ENCODE measurements at regions not wholly inside any gene's neighbourhood (a gene's known extent, or its start where the extent isn't known, plus 50 kb on each side); places are given as distances from the start of the nearest gene placed in this dataset.

- H3K27ac ChIP-seq (ENCODE audit: insufficient read length, low read depth, low read length), result no peak overlapping the region
- TF ChIP-seq CTCF (conservative IDR thresholded peaks at IDR 0.05), result no peak
- no peak overlapping the region for H3T11ph ChIP-seq (ENCODE audit: low read length)
- H2BK20ac ChIP-seq (ENCODE audit: low read depth, low read length, poor library complexity, severe bottlenecking), result no peak overlapping the region
- H3K79me2 ChIP-seq (ENCODE audit: insufficient read depth, low read length), result no peaks in the 10 kb centered on the region
- H2BK15ac ChIP-seq (ENCODE audit: low read depth, low read length), result no peak overlapping the region
- H4K5ac ChIP-seq (ENCODE audit: insufficient read length, low read depth, low read length), result no peak overlapping the region
- no peak overlapping the region for H2BK5ac ChIP-seq (ENCODE audit: insufficient read length, low read length)
- H3K9ac ChIP-seq (ENCODE audit: extremely low read depth, insufficient read length, low read length), result no peak overlapping the region
- H3K4me1 Mint-ChIP-seq, result peaks cover 27 to 37% of the 10 kb centered on the region in 2 experiments
- no peak overlapping the region for H2AFZ ChIP-seq (ENCODE audit: low read length)
- WGBS (ENCODE audit: extremely low coverage, insufficient read length, low lambda C conversion rate), result no CpG with 5 or more reads among the region's 11 CpGs
- H2BK120ac ChIP-seq (ENCODE audit: low read depth, low read length, poor library complexity, severe bottlenecking), result no peak overlapping the region
- H3K4me3 Mint-ChIP-seq, result no peak overlapping the region
- H3K18ac ChIP-seq (ENCODE audit: insufficient read length, low read depth, low read length), result no peak overlapping the region
- H3K9me3 Mint-ChIP-seq, result no peaks in the 10 kb centered on the region
- no peaks in the 10 kb centered on the region for H3K36me3 Mint-ChIP-seq (ENCODE audit: insufficient read depth in 1 of 3, low read depth in 3 of 3)
- DNase-seq, result no peak
- peaks cover 5% of the 10 kb centered on the region; the same call in 1 of the 2 replicates for H3K27me3 ChIP-seq (ENCODE audit: insufficient read depth, low read length)
- H4K20me1 ChIP-seq (ENCODE audit: control insufficient read depth, insufficient read depth, insufficient read length), result no peaks in the 10 kb centered on the region
- no peak overlapping the region for H3K56ac ChIP-seq (ENCODE audit: insufficient read length, low read depth, low read length)
- H3K4me2 ChIP-seq (ENCODE audit: insufficient read depth, insufficient read length, low read length), result no peak overlapping the region
- no peaks in the 10 kb centered on the region for H3K9me3 ChIP-seq (ENCODE audit: control insufficient read depth, low read depth, low read length)
- no peak overlapping the region for H2BK12ac ChIP-seq (ENCODE audit: insufficient read length, low read depth, low read length)
- H3K79me1 ChIP-seq (ENCODE audit: insufficient read depth, low read depth, low read length, poor library complexity, severe bottlenecking), result no peaks in the 10 kb centered on the region
- H3K4ac ChIP-seq (ENCODE audit: low read depth, low read length), result no peak overlapping the region
- H3K4me1 ChIP-seq (ENCODE audit: insufficient read depth, low read length), result peaks cover 13% of the 10 kb centered on the region; the same call in 1 of the 2 replicates
- peaks cover 50% of the 10 kb centered on the region for H3K27me3 Mint-ChIP-seq (ENCODE audit: low read depth)
- H3K14ac ChIP-seq (ENCODE audit: insufficient read depth, low read length), result no peak overlapping the region
- no peak overlapping the region for H4K8ac ChIP-seq (replicated peaks; ENCODE audit: insufficient read length, low read depth, low read length)
- no peak overlapping the region for H3K27ac Mint-ChIP-seq
- H2AK5ac ChIP-seq (ENCODE audit: insufficient read length, low read length), result no peak overlapping the region
- H4K91ac ChIP-seq (ENCODE audit: insufficient read length, low read depth, low read length), result no peak overlapping the region
- peaks cover 12% of the 10 kb centered on the region for H3K23me2 ChIP-seq (ENCODE audit: insufficient read length, low read depth, low read length, poor library complexity, severe bottlenecking)
- H3K23ac ChIP-seq (ENCODE audit: insufficient read length, low read depth, low read length), result no peak overlapping the region
These were observed 217.6 kb upstream of the TOPAZ1 start for GRCh38 chr3:44023961-44024593.

Measured in H9 (cell line).